ENCODE measurements at regions not wholly inside any gene's neighbourhood (a gene's known extent, or its start where the extent isn't known, plus 50 kb on each side); places are given as distances from the start of the nearest gene placed in this dataset.
A peak's percentile ranks its signal among the peaks of the same experiment; 100 is the strongest.

GRCh38 chr20:12022126-12022525 lies 104.4 kb downstream of the BTBD3 start:
- Histone ChIP-seq H3K9me3 (ENCODE audit: control extremely low read depth in 1 of 5, control insufficient read depth in 4 of 5, insufficient read depth in 2 of 5, low read depth in 1 of 5, low read length in 4 of 5) (no peaks in the 10 kb centered on the region), H3K36me3 (ENCODE audit: control insufficient read depth in 4 of 4, insufficient read depth in 4 of 4, low read length in 3 of 4) (no peaks in the 10 kb centered on the region), H3K27me3 (replicated peaks in 2 of 5; ENCODE audit: control insufficient read depth in 4 of 5, insufficient read depth in 5 of 5, low read length in 4 of 5) (peaks cover 0 to 4% (median 0%) of the 10 kb centered on the region in 5 experiments), H3K4me1 (ENCODE audit: control extremely low read depth in 1 of 4, control insufficient read depth in 4 of 4, insufficient read depth in 4 of 4, low read length in 3 of 4) (peaks cover 0 to 19% (median 6%) of the 10 kb centered on the region in 4 experiments), H3K27ac (ENCODE audit: insufficient read depth in 1 of 2, low read depth in 1 of 2, low read length in 2 of 2, poor library complexity in 1 of 2, severe bottlenecking in 2 of 2) (no peak overlapping the region), H3K4me3 (ENCODE audit: control insufficient read depth in 1 of 7, extremely low read depth in 1 of 7, insufficient read depth in 4 of 7, low read depth in 2 of 7, low read length in 6 of 7) (no peak overlapping the region)
- no CpG with 5 or more reads among the region's 2 CpGs for WGBS (ENCODE audit: insufficient coverage)
- DNase-seq: no peak
- POLR2A ChIA-PET: no interaction called here
- CTCF ChIA-PET: interaction anchor here (1.1 kb wide), 1 partner anchor 9 kb away, joined by 4 read pairs; no protein-coding TSS in a partner anchor

GRCh38 chr20:12023194-12023795 lies 105.6 kb downstream of the BTBD3 start:
- no peak overlapping the region for H3K27ac ChIP-seq (ENCODE audit: insufficient read depth in 1 of 2, low read depth in 1 of 2, low read length in 2 of 2, poor library complexity in 1 of 2, severe bottlenecking in 2 of 2)
- ChIA-PET CTCF (interaction anchor here (1.6 kb wide), 1 partner anchor 13 kb away, joined by 3 read pairs; no protein-coding TSS in a partner anchor), POLR2A (no interaction called here)

GRCh38 chr20:12028771-12029170 lies 111.1 kb downstream of the BTBD3 start:
- Histone ChIP-seq H3K9me3 (ENCODE audit: control extremely low read depth in 1 of 5, control insufficient read depth in 4 of 5, insufficient read depth in 2 of 5, low read depth in 1 of 5, low read length in 4 of 5) (no peaks in the 10 kb centered on the region), H3K4me1 (ENCODE audit: control extremely low read depth in 1 of 4, control insufficient read depth in 4 of 4, insufficient read depth in 4 of 4, low read length in 3 of 4) (no peaks in the 10 kb centered on the region), H3K36me3 (ENCODE audit: control insufficient read depth in 4 of 4, insufficient read depth in 4 of 4, low read length in 3 of 4) (no peaks in the 10 kb centered on the region), H3K27me3 (replicated peaks in 2 of 5; ENCODE audit: control insufficient read depth in 4 of 5, insufficient read depth in 5 of 5, low read length in 4 of 5) (no peaks in the 10 kb centered on the region), H3K4me3 (ENCODE audit: control insufficient read depth in 1 of 7, extremely low read depth in 1 of 7, insufficient read depth in 4 of 7, low read depth in 2 of 7, low read length in 6 of 7) (no peak overlapping the region), H3K27ac (ENCODE audit: insufficient read depth in 1 of 2, low read depth in 1 of 2, low read length in 2 of 2, poor library complexity in 1 of 2, severe bottlenecking in 2 of 2) (no peak overlapping the region)
- POLR2A ChIA-PET: no interaction called here
- CTCF ChIA-PET: interaction anchor here (1.2 to 1.9 kb wide), 2 partner anchors 9 to 13 kb away, joined by 4 to 5 read pairs; no protein-coding TSS in a partner anchor
- WGBS (ENCODE audit: insufficient coverage): 100% methylated on average over 5 of the region's 6 CpGs
- no peak for DNase-seq

More at GRCh38 chr20:12023194-12023795, 105.6 kb downstream of the BTBD3 start:
- no peak overlapping the region for H3K4me3 ChIP-seq (ENCODE audit: control insufficient read depth in 1 of 7, extremely low read depth in 1 of 7, insufficient read depth in 4 of 7, low read depth in 2 of 7, low read length in 6 of 7)
- no peaks in the 10 kb centered on the region for H3K9me3 ChIP-seq (ENCODE audit: control extremely low read depth in 1 of 5, control insufficient read depth in 4 of 5, insufficient read depth in 2 of 5, low read depth in 1 of 5, low read length in 4 of 5)
- DNase-seq: peak in 2 of 3 donors; percentile 10 to 33
- 100% methylated on average over 1 of the region's 3 CpGs for WGBS (ENCODE audit: insufficient coverage)
- peaks cover 0 to 4% (median 0%) of the 10 kb centered on the region in 5 experiments for H3K27me3 ChIP-seq (replicated peaks in 2 of 5; ENCODE audit: control insufficient read depth in 4 of 5, insufficient read depth in 5 of 5, low read length in 4 of 5)
- H3K4me1 ChIP-seq (ENCODE audit: control extremely low read depth in 1 of 4, control insufficient read depth in 4 of 4, insufficient read depth in 4 of 4, low read length in 3 of 4): peaks cover 0 to 14% (median 6%) of the 10 kb centered on the region in 4 experiments
- H3K36me3 ChIP-seq (ENCODE audit: control insufficient read depth in 4 of 4, insufficient read depth in 4 of 4, low read length in 3 of 4): no peaks in the 10 kb centered on the region

DNA sequence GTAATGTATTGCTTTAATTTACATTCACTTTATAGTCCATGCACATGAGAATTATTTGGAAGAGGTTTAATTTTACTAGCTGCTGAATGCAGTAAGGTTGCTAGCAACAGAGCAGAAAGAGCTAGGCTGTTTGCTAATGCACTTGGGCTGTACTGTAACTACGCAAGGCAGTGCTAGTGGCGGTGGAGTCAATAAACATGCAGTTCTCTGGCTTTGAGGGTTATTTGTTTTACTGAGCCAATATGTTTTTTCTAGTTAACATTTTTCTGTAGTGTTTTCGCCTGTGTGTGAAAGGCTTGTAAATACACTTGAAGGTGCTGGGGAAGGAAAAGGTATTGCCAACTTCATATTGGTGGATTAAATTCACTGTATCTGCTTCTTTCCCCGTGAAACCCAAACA lies 112.8 kb downstream of the BTBD3 start:
- Histone ChIP-seq H3K36me3 (ENCODE audit: control insufficient read depth in 4 of 4, insufficient read depth in 4 of 4, low read length in 3 of 4) (no peaks in the 10 kb centered on the region), H3K27me3 (replicated peaks in 2 of 5; ENCODE audit: control insufficient read depth in 4 of 5, insufficient read depth in 5 of 5, low read length in 4 of 5) (no peaks in the 10 kb centered on the region), H3K9me3 (ENCODE audit: control extremely low read depth in 1 of 5, control insufficient read depth in 4 of 5, insufficient read depth in 2 of 5, low read depth in 1 of 5, low read length in 4 of 5) (no peaks in the 10 kb centered on the region), H3K27ac (ENCODE audit: insufficient read depth in 1 of 2, low read depth in 1 of 2, low read length in 2 of 2, poor library complexity in 1 of 2, severe bottlenecking in 2 of 2) (no peak overlapping the region), H3K4me3 (ENCODE audit: control insufficient read depth in 1 of 7, extremely low read depth in 1 of 7, insufficient read depth in 4 of 7, low read depth in 2 of 7, low read length in 6 of 7) (no peak overlapping the region), H3K4me1 (ENCODE audit: control extremely low read depth in 1 of 4, control insufficient read depth in 4 of 4, insufficient read depth in 4 of 4, low read length in 3 of 4) (no peaks in the 10 kb centered on the region)
- DNase-seq: no peak
- 94% methylated on average over 3 of the region's 4 CpGs for WGBS (ENCODE audit: insufficient coverage)
- CTCF ChIA-PET: no interaction called here
- POLR2A ChIA-PET: no interaction called here

GRCh38 chr20:12036142-12036541 lies 118.4 kb downstream of the BTBD3 start:
- H3K4me3 ChIP-seq (ENCODE audit: control insufficient read depth in 1 of 7, extremely low read depth in 1 of 7, insufficient read depth in 4 of 7, low read depth in 2 of 7, low read length in 6 of 7): no peak overlapping the region
- CTCF ChIA-PET: interaction anchor here (0.9 to 3.2 kb wide), 3 partner anchors 12 to 28 kb away, joined by 3 to 17 read pairs (median 3); no protein-coding TSS in a partner anchor
- POLR2A ChIA-PET: no interaction called here
- no peaks in the 10 kb centered on the region for H3K36me3 ChIP-seq (ENCODE audit: control insufficient read depth in 4 of 4, insufficient read depth in 4 of 4, low read length in 3 of 4)
- no peak overlapping the region for H3K27ac ChIP-seq (ENCODE audit: insufficient read depth in 1 of 2, low read depth in 1 of 2, low read length in 2 of 2, poor library complexity in 1 of 2, severe bottlenecking in 2 of 2)
- peaks cover 7 to 19% (median 12%) of the 10 kb centered on the region in 4 experiments for H3K4me1 ChIP-seq (ENCODE audit: control extremely low read depth in 1 of 4, control insufficient read depth in 4 of 4, insufficient read depth in 4 of 4, low read length in 3 of 4)
- H3K9me3 ChIP-seq (ENCODE audit: control extremely low read depth in 1 of 5, control insufficient read depth in 4 of 5, insufficient read depth in 2 of 5, low read depth in 1 of 5, low read length in 4 of 5): no peaks in the 10 kb centered on the region
- WGBS (ENCODE audit: insufficient coverage): 100% methylated on average over 1 of the region's 2 CpGs
- no peak for DNase-seq
- no peaks in the 10 kb centered on the region for H3K27me3 ChIP-seq (replicated peaks in 2 of 5; ENCODE audit: control insufficient read depth in 4 of 5, insufficient read depth in 5 of 5, low read length in 4 of 5)

- peak overlapping the region in 1 of 7 experiments; percentile 2 for H3K4me3 ChIP-seq (ENCODE audit: control insufficient read depth in 1 of 7, extremely low read depth in 1 of 7, insufficient read depth in 4 of 7, low read depth in 2 of 7, low read length in 6 of 7)
These were observed 119.8 kb downstream of the BTBD3 start for GRCh38 chr20:12037521-12037920.

DNA sequence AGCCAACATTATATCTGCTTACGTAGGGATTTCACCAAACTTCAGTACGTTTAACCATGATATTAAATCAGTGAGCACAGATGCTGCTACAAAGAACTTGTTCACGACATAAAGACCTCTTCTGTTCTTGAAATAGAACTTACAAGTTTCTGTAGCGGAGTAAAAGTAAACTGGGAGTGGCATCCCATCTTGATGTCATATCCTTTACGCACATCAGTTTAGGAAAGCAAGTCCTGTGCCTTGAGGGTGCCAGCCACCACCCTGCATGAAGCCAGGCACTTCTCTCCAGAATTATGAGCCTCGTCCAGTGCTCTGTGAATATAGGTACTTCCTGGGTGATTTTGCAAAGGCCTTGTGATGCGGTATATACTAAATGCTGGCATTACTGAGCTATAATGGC lies 122.6 kb downstream of the BTBD3 start:
- Histone ChIP-seq H3K27me3 (replicated peaks in 2 of 5; ENCODE audit: control insufficient read depth in 4 of 5, insufficient read depth in 5 of 5, low read length in 4 of 5) (no peaks in the 10 kb centered on the region), H3K4me1 (ENCODE audit: control extremely low read depth in 1 of 4, control insufficient read depth in 4 of 4, insufficient read depth in 4 of 4, low read length in 3 of 4) (peaks cover 7 to 19% (median 12%) of the 10 kb centered on the region in 4 experiments), H3K4me3 (ENCODE audit: control insufficient read depth in 1 of 7, extremely low read depth in 1 of 7, insufficient read depth in 4 of 7, low read depth in 2 of 7, low read length in 6 of 7) (no peak overlapping the region), H3K27ac (ENCODE audit: insufficient read depth in 1 of 2, low read depth in 1 of 2, low read length in 2 of 2, poor library complexity in 1 of 2, severe bottlenecking in 2 of 2) (no peak overlapping the region), H3K36me3 (ENCODE audit: control insufficient read depth in 4 of 4, insufficient read depth in 4 of 4, low read length in 3 of 4) (no peaks in the 10 kb centered on the region), H3K9me3 (ENCODE audit: control extremely low read depth in 1 of 5, control insufficient read depth in 4 of 5, insufficient read depth in 2 of 5, low read depth in 1 of 5, low read length in 4 of 5) (no peaks in the 10 kb centered on the region)
- no peak for DNase-seq
- CTCF ChIA-PET: no interaction called here
- POLR2A ChIA-PET: no interaction called here
- 99% methylated on average over 7 of the region's 7 CpGs for WGBS (ENCODE audit: insufficient coverage)

More at GRCh38 chr20:12037521-12037920, 119.8 kb downstream of the BTBD3 start:
- Histone ChIP-seq H3K9me3 (ENCODE audit: control extremely low read depth in 1 of 5, control insufficient read depth in 4 of 5, insufficient read depth in 2 of 5, low read depth in 1 of 5, low read length in 4 of 5) (no peaks in the 10 kb centered on the region), H3K4me1 (ENCODE audit: control extremely low read depth in 1 of 4, control insufficient read depth in 4 of 4, insufficient read depth in 4 of 4, low read length in 3 of 4) (peaks cover 7 to 19% (median 12%) of the 10 kb centered on the region in 4 experiments), H3K27me3 (replicated peaks in 2 of 5; ENCODE audit: control insufficient read depth in 4 of 5, insufficient read depth in 5 of 5, low read length in 4 of 5) (no peaks in the 10 kb centered on the region), H3K36me3 (ENCODE audit: control insufficient read depth in 4 of 4, insufficient read depth in 4 of 4, low read length in 3 of 4) (no peaks in the 10 kb centered on the region), H3K27ac (ENCODE audit: insufficient read depth in 1 of 2, low read depth in 1 of 2, low read length in 2 of 2, poor library complexity in 1 of 2, severe bottlenecking in 2 of 2) (peak overlapping the region in 1 of 2 experiments; percentile 39)
- ChIA-PET POLR2A (interaction anchor here (0.6 kb wide), 1 partner anchor 1765 kb away, joined by 3 read pairs; no protein-coding TSS in a partner anchor), CTCF (interaction anchor here (1.3 to 3.2 kb wide), 3 partner anchors 10 to 25 kb away, joined by 3 to 17 read pairs (median 5); no protein-coding TSS in a partner anchor)
- DNase-seq: peak in 2 of 3 donors; percentile 56 to 71
- WGBS (ENCODE audit: insufficient coverage): no CpG with 5 or more reads among the region's 5 CpGs
